ENCODE measurements at regions not wholly inside any gene's neighbourhood (a gene's known extent, or its start where the extent isn't known, plus 50 kb on each side); places are given as distances from the start of the nearest gene placed in this dataset.

- intact Hi-C loops (cut with micrococcal nuclease) (no loop called here), dilution Hi-C loops (cut with MboI; ENCODE audit: extremely low pct_ligation_motif_present, low sequenced_read_pairs) (no loop called here)
- H3K9me3 ChIP-seq (replicated peaks; ENCODE audit: control insufficient read depth, insufficient read depth, low read length) = no peaks in the 10 kb centered on the region
- CTCF ChIA-PET = interaction anchor here (0.6 to 1.7 kb wide), 5 partner anchors 9 to 198 kb away, joined by 3 to 4 read pairs (median 3); no protein-coding TSS in a partner anchor
- TF ChIP-seq POLR2AphosphoS5 (IDR thresholded peaks at IDR 0.05; ENCODE audit: insufficient read depth, low read depth, low read length) (no peak), MAX (IDR thresholded peaks at IDR 0.05; ENCODE audit: insufficient read depth, insufficient read length) (no peak), GATA2 (IDR thresholded peaks at IDR 0.05; ENCODE audit: insufficient read depth, insufficient read length, low read depth, low read length) (no peak), FOS (IDR thresholded peaks at IDR 0.05; ENCODE audit: borderline replicate concordance, insufficient read depth, low read length) (no peak), POLR2A (IDR thresholded peaks at IDR 0.05; ENCODE audit: low read depth, low read length) (no peak), EZH2 (IDR thresholded peaks at IDR 0.05; ENCODE audit: borderline replicate concordance, low read depth, low read length, severe bottlenecking) (no peak), JUN (IDR thresholded peaks at IDR 0.05; ENCODE audit: borderline replicate concordance, insufficient read depth, insufficient read length, low read depth) (no peak), CTCF (IDR thresholded peaks at IDR 0.05; ENCODE audit: extremely low read depth in 1 of 2, insufficient read depth in 1 of 2, low read depth in 1 of 2, low read length in 2 of 2) (no peak), MYC (IDR thresholded peaks at IDR 0.05; ENCODE audit: low read depth, low read length) (no peak)
- H3K4me3 ChIP-seq (replicated peaks in 1 of 3; ENCODE audit: insufficient read depth in 1 of 3, low read depth in 1 of 3, low read length in 3 of 3) = no peak overlapping the region
- no peaks in the 10 kb centered on the region for H3K27me3 ChIP-seq (ENCODE audit: control insufficient read depth in 2 of 2, insufficient read depth in 2 of 2, low read length in 2 of 2)
- H3K79me2 ChIP-seq (ENCODE audit: control insufficient read depth, insufficient read depth, low read length) = no peaks in the 10 kb centered on the region
- no peak overlapping the region for H3K27ac ChIP-seq (ENCODE audit: insufficient read depth, low read depth, low read length)
- no peaks in the 10 kb centered on the region for H4K20me1 ChIP-seq (replicated peaks; ENCODE audit: control insufficient read depth, extremely low read depth, insufficient read depth, low read length)
- H3K36me3 ChIP-seq (ENCODE audit: control insufficient read depth in 2 of 2, extremely low read depth in 1 of 2, insufficient read depth in 2 of 2, low read length in 2 of 2) = no peaks in the 10 kb centered on the region
- H2AFZ ChIP-seq (ENCODE audit: low read depth, low read length) = peak overlapping the region; percentile 42
- no peak overlapping the region for H3K9ac ChIP-seq (replicated peaks; ENCODE audit: extremely low read depth, insufficient read depth, low read length)
- FAIRE-seq = no peak
- H3K4me2 ChIP-seq (ENCODE audit: insufficient read depth, low read length) = no peak overlapping the region
- no peak for DNase-seq (ENCODE audit: low read depth, low spot score)
- no TSS peak for BruUV-seq (replicated peaks)
- H3K9me1 ChIP-seq (replicated peaks; ENCODE audit: control insufficient read depth, extremely low read depth, insufficient read depth, low read length) = no peaks in the 10 kb centered on the region
- H3K4me1 ChIP-seq (ENCODE audit: control insufficient read depth, extremely low read depth, insufficient read depth, low read length) = peaks cover 6% of the 10 kb centered on the region
- POLR2A ChIA-PET = no interaction called here
These were observed 103.7 kb upstream of the PDC start for GRCh38 chr1:186564582-186564981.
